Testis (tissue), 2 donors: ENCODE measurements at regions not wholly inside any gene's neighbourhood (a gene's known extent, or its start where the extent isn't known, plus 50 kb on each side); places are given as distances from the start of the nearest gene placed in this dataset.

Experiments used
- CTCF ChIP-seq, 3 experiments: fragments of 450-650 bp in 2 of 3; fragments of 200-600 bp in 1 of 3; sonication (generic) in 1 of 3; IDR thresholded peaks; one replicate each; pipeline ENCODE4 v1.5.1; 2016 to 2019; ENCODE audit warnings: antibody characterized with exemption in 3 of 3, mild to moderate bottlenecking in 2 of 3, moderate library complexity in 1 of 3
- POLR2A ChIP-seq: fragments of 450-650 bp; IDR thresholded peaks from one replicate; pipeline ENCODE4 v1.6.1; 2017; ENCODE audit warnings: antibody characterized with exemption, mild to moderate bottlenecking, moderate library complexity

- no peak for TF ChIP-seq POLR2A
- TF ChIP-seq CTCF (IDR thresholded peaks at IDR 0.05), result peak in 1 of 3 experiments; percentile 24
These were observed 285.1 kb downstream of the CCSER2 start for GRCh38 chr10:84613336-84614021.
